Psoas muscle (tissue), 7 donors: ENCODE measurements at regions not wholly inside any gene's neighbourhood (a gene's known extent, or its start where the extent isn't known, plus 50 kb on each side); places are given as distances from the start of the nearest gene placed in this dataset.

Source experiments
- ATAC-seq, 4 donors: fragments of 200-7000 bp; cut with Tn5 transposase; one replicate each; pipeline ENCODE4 v1.9.1; 2020; ENCODE audit warnings: moderate library complexity in 3 of 4, mild to moderate bottlenecking in 2 of 4
- DNase-seq, 2 donors: peaks; one replicate each; pipeline ENCODE4 v3.0.0-alpha.2; 2020
- H3K27ac ChIP-seq: fragments of 200-600 bp; one replicate; pipeline ENCODE4 v1.8.0; 2022
- H3K27me3 ChIP-seq, 3 donors: fragments of 200-600 bp in 1 of 3; one replicate each; pipeline versions ENCODE4 v1.6.1 to v1.8.0; 2013 to 2022; ENCODE audit warnings: low read length in 2 of 3, mild to moderate bottlenecking in 2 of 3, moderate library complexity in 1 of 3; ENCODE audit not compliant: insufficient read depth in 3 of 3
- H3K36me3 ChIP-seq, 2 donors: fragments of 200-600 bp in 1 of 2; one replicate each; pipeline versions ENCODE4 v1.6.1 to v1.8.0; 2013 to 2022; ENCODE audit warnings: low read depth in 1 of 2, mild to moderate bottlenecking in 1 of 2, moderate library complexity in 1 of 2; ENCODE audit not compliant: insufficient read depth in 1 of 2
- H3K4me1 ChIP-seq: fragments of 200-600 bp; one replicate; pipeline ENCODE4 v1.8.0; 2022
- H3K4me3 ChIP-seq: fragments of 200-600 bp; one replicate; pipeline ENCODE4 v1.8.0; 2022; ENCODE audit warnings: mild to moderate bottlenecking
- H3K9me3 ChIP-seq: fragments of 200-600 bp; one replicate; pipeline ENCODE4 v1.8.0; 2022
- CTCF ChIP-seq: fragments of 200-600 bp; IDR thresholded peaks from one replicate; pipeline ENCODE4 v1.8.0; 2022; ENCODE audit warnings: antibody characterized with exemption
- WGBS, 3 donors: extraction: QIAGEN DNeasy Blood & Tissue Kit; methylation state at CpG; one replicate each; pipeline versions ENCODE4 v1.1.6 to v1.1.7; 2013; 5-methylcytosine and 5-hydroxymethylcytosine counted together
- intact Hi-C, 2 donors: fragments of 100-400 bp; cut with DNase I; formaldehyde crosslinking; loops; one replicate each; pipeline versions ENCODE4 v1.11.0 to v1.14.2; 2022
- donor health status: healthy with polysubstance abuse.
- donor health status: DM: no; HTN: no; CAD: no; lungs with moderate emphysema.
- donor health status: Bipolar disorder and iron deficiency.
- donor health status: healthy.
- donor health status: DM: yes; HTN: yes; CAD: no.
- donor health status: DM: no; HTN: no; CAD: no.
- donor health status: DM: yes; HTN: yes; CAD: no.

- DNase-seq (no peak), ATAC-seq (no peak)
- intact Hi-C loops: no loop called here
- WGBS, 3 donors: 15 to 50% (median 28%) methylated on average over 1 of the region's 1 CpG
- Histone ChIP-seq H3K9me3 (no peaks in the 10 kb centered on the region), H3K27me3 (no peaks in the 10 kb centered on the region), H3K4me3 (no peak overlapping the region), H3K36me3 (no peaks in the 10 kb centered on the region), H3K4me1 (no peaks in the 10 kb centered on the region), H3K27ac (no peak overlapping the region)
- TF ChIP-seq CTCF: no peak
Measured at GRCh38 chr18:30814446-30814845, 228.1 kb downstream of the DSC3 start.

GRCh38 chr18:30811580-30811979, 231.0 kb downstream of the DSC3 start:
- Histone ChIP-seq H3K27me3 (no peaks in the 10 kb centered on the region), H3K4me1 (no peaks in the 10 kb centered on the region), H3K36me3 (no peaks in the 10 kb centered on the region), H3K9me3 (no peaks in the 10 kb centered on the region), H3K27ac (no peak overlapping the region), H3K4me3 (no peak overlapping the region)
- 52 to 58% (median 57%) methylated on average over 2 of the region's 2 CpGs for WGBS, 3 donors
- intact Hi-C loops: no loop called here
- DNase-seq (no peak), ATAC-seq (no peak)
- no peak for TF ChIP-seq CTCF

- no peaks in the 10 kb centered on the region for H3K4me1 ChIP-seq
- ATAC-seq (no peak), DNase-seq (no peak)
- no peaks in the 10 kb centered on the region for H3K36me3 ChIP-seq
- H3K27ac ChIP-seq: no peak overlapping the region
- H3K4me3 ChIP-seq: no peak overlapping the region
- no peaks in the 10 kb centered on the region for H3K27me3 ChIP-seq
- H3K9me3 ChIP-seq: no peaks in the 10 kb centered on the region
- intact Hi-C loops: no loop called here
- TF ChIP-seq CTCF: no peak
Measured at GRCh38 chr18:30810580-30810979, 232.0 kb downstream of the DSC3 start.

- TF ChIP-seq CTCF: no peak
- DNase-seq: no peak
- H3K27me3 ChIP-seq: no peaks in the 10 kb centered on the region
- intact Hi-C loops: no loop called here
- no peak for ATAC-seq
- no peak overlapping the region for H3K4me3 ChIP-seq
- no peaks in the 10 kb centered on the region for H3K4me1 ChIP-seq
- no peak overlapping the region for H3K27ac ChIP-seq
- H3K36me3 ChIP-seq: no peaks in the 10 kb centered on the region
- no peaks in the 10 kb centered on the region for H3K9me3 ChIP-seq
Measured at GRCh38 chr18:30806823-30807222, 235.7 kb downstream of the DSC3 start.

GRCh38 chr18:30800800-30801199, 241.7 kb downstream of the DSC3 start:
- Histone ChIP-seq H3K27me3 (no peaks in the 10 kb centered on the region), H3K4me3 (no peak overlapping the region), H3K27ac (no peak overlapping the region), H3K36me3 (no peaks in the 10 kb centered on the region), H3K4me1 (no peaks in the 10 kb centered on the region), H3K9me3 (no peaks in the 10 kb centered on the region)
- ATAC-seq (no peak), DNase-seq (no peak)
- no peak for TF ChIP-seq CTCF
- intact Hi-C loops: no loop called here
- WGBS, 3 donors: 52 to 64% (median 61%) methylated on average over 1 of the region's 1 CpG
